ENCODE measurements at regions not wholly inside any gene's neighbourhood (a gene's known extent, or its start where the extent isn't known, plus 50 kb on each side); places are given as distances from the start of the nearest gene placed in this dataset.

DNA sequence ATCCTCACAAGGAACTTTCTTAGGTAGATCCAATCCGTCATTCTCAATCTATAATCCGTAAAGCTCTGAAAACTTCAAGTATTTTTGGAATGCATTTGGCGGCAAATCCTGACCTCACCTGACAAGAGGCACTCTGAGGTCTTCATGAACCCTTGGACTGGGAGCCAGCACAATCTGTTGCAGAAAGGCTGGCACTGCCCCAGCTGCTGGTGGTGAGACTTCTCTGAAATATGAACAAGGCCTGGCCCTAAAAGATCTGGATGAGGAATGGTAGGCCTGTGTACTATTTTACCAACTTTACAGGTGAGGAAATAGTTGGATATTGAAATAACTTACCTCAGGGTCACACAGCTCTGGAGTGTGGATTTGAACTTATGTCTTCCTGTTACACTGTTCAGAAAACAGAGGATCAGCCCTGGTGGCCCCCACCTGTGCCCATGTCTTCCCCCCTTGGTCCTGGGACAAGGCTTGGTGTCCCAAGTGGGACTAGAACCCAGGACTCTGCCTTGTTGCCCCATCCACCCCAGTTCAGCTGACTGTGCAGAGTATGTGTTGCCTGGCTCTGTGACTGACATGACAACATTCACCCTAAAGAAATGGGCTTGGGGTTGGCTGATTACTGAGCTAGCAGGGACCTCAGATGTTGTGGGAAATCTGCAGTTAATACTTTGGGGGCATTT is 471.4 kb downstream of the MN1 start:
- intact Hi-C loops (cut with DNase I; ENCODE audit: low total_unique reads), result no loop called here
- peaks cover 0 to 8% of the 10 kb centered on the region in 2 donors for H3K27me3 ChIP-seq
- TF ChIP-seq, protein P1, sequence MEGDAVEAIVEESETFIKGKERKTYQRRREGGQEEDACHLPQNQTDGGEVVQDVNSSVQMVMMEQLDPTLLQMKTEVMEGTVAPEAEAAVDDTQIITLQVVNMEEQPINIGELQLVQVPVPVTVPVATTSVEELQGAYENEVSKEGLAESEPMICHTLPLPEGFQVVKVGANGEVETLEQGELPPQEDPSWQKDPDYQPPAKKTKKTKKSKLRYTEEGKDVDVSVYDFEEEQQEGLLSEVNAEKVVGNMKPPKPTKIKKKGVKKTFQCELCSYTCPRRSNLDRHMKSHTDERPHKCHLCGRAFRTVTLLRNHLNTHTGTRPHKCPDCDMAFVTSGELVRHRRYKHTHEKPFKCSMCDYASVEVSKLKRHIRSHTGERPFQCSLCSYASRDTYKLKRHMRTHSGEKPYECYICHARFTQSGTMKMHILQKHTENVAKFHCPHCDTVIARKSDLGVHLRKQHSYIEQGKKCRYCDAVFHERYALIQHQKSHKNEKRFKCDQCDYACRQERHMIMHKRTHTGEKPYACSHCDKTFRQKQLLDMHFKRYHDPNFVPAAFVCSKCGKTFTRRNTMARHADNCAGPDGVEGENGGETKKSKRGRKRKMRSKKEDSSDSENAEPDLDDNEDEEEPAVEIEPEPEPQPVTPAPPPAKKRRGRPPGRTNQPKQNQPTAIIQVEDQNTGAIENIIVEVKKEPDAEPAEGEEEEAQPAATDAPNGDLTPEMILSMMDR (IDR thresholded peaks at IDR 0.05), result no peak
- peaks cover 0 to 11% (median 2%) of the 10 kb centered on the region in 4 donors for H3K4me1 ChIP-seq
- no peaks in the 10 kb centered on the region for H3K9me3 ChIP-seq
- DNase-seq, result no peak
- H3K36me3 ChIP-seq, result no peaks in the 10 kb centered on the region
- H3K4me3 ChIP-seq, result no peak overlapping the region
- H3K27ac ChIP-seq, result no peak overlapping the region

DNA sequence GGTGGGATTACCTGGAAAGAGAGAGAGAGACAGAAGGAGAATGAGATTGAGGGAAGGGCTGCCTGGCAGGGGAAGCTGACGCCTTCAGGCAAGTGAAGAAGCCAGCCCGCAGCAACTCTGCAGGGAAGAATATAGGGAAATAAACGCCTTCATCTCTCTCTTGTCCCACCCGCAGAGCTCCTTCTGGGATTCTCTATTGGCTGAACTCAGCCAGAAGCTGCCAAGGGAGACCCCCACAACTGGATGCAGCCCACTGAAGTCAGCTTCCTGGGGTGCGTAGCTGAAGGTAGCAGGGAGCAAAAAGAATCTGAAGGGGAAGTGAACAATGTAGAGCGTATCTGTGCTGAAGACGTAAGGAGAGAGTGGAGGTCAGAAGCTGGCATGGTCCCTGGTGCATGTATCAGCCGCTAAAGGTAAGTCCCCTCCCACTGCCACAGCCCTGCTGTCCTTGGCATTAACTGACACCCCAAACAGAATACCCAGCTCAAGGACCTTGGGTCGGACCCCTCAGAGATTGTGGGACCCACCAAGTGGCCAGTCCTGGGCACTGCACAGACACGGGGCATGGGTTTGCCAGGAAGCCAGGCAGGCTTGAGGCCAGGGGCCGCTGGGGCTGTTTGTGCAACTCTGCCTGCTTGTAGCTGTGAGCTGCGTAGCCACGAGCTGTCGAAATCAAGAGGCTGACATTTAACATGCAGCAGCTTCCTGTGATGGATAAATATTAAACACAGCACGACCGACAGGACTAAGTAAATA is 469.9 kb downstream of the MN1 start:
- intact Hi-C loops (cut with DNase I; ENCODE audit: low total_unique reads), result no loop called here
- peaks cover 0 to 8% of the 10 kb centered on the region in 2 donors for H3K27me3 ChIP-seq
- H3K9me3 ChIP-seq, result no peaks in the 10 kb centered on the region
- TF ChIP-seq, protein P1 (IDR thresholded peaks at IDR 0.05), result peak; percentile 54 to 70
- peaks cover 0 to 11% (median 2%) of the 10 kb centered on the region in 4 donors for H3K4me1 ChIP-seq
- DNase-seq, result peak; percentile 67 to 84
- no peak overlapping the region for H3K4me3 ChIP-seq
- no peaks in the 10 kb centered on the region for H3K36me3 ChIP-seq
- no peak overlapping the region for H3K27ac ChIP-seq

DNA sequence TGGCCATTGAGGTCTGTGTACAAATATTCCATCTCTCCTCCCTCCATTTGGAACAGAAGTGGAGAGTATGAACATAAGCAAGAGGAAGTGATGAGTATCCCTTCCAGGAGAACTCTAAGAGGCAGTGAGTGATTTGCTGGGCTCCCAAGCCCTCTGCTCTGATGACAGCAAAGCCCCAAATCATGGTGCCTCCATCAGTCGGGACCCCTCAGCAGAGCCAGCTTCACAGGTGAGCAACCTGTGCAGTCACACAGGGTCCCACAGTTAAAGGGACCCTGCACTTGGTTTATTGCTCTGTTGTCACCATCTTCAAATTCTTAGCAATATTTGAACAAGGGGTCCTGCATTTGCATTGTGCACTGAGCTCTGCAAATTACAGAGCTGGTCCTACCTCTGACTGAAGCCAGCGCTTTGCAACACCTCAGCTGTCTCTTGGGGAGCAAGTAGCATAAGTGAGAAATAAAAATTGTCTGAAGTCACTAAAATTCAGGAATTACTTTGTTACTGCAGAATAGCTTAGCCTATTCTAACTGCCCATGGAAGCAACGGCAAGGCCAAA is 466.4 kb downstream of the MN1 start:
- no peak for DNase-seq
- H3K27me3 ChIP-seq, result no peaks in the 10 kb centered on the region
- H3K4me3 ChIP-seq, result no peak overlapping the region
- peaks cover 0 to 19% (median 2%) of the 10 kb centered on the region in 4 donors for H3K4me1 ChIP-seq
- H3K27ac ChIP-seq, result no peak overlapping the region
- TF ChIP-seq, protein P1 (IDR thresholded peaks at IDR 0.05), result no peak
- intact Hi-C loops (cut with DNase I; ENCODE audit: low total_unique reads), result no loop called here
- H3K36me3 ChIP-seq, result no peaks in the 10 kb centered on the region
- no peaks in the 10 kb centered on the region for H3K9me3 ChIP-seq

DNA sequence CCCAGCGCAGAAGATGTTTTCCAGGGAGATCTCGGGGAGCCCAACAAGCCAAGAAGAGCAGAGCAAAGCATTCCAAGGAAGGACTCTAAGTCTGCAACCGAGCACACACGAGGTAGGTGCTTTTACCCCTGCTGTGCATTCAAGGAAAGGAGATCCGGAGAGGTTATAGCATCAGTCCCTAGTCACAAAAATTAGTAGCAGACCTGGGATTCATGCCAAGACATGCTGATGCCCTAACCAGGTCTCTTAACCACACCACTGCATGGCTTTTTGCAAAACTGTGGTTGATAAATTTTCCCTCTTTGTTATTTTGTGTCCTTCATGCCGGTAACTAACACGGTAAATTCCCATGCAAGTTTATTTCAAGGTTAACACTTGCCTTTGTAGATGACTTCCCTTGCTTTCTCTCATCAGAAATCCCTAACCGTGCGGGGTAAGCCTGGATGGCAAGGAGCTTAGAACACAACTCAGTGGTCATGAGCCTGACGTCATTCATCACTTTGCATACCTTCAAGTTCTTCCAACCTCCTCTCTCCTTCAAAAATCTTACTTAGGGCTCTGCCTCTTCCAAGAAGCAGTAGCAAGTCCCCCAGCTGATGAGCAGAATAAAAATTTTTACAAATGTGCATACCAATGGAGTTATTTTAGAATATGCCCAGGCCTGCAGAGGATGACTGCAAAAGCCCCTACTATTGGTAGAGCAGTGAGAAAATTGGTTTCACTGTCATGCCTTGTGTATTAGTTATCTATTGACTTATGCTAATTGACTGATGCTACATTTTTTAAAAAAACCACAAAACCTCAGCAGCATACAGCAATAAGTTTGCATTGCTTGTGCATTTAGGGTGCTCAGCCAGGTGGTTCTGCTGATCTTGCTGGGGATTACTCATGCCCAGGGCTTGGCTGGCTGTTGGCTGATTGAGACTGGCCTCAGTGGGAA is 465.1 kb downstream of the MN1 start:
- intact Hi-C loops (cut with DNase I; ENCODE audit: low total_unique reads), result no loop called here

More for the DNA sequence above, 465.1 kb downstream of the MN1 start:
- H3K4me3 ChIP-seq, result no peak overlapping the region
- no peak overlapping the region for H3K27ac ChIP-seq
- H3K9me3 ChIP-seq, result peaks cover 0 to 2% (median 0%) of the 10 kb centered on the region in 3 donors
- no peaks in the 10 kb centered on the region for H3K27me3 ChIP-seq
- TF ChIP-seq, protein P1 (IDR thresholded peaks at IDR 0.05), result no peak
- H3K4me1 ChIP-seq, result peaks cover 0 to 18% (median 2%) of the 10 kb centered on the region in 4 donors
- DNase-seq, result no peak
- H3K36me3 ChIP-seq, result no peaks in the 10 kb centered on the region

Measured in tibial artery (tissue), 4 donors.